ENCODE measurements at regions not wholly inside any gene's neighbourhood (a gene's known extent, or its start where the extent isn't known, plus 50 kb on each side); places are given as distances from the start of the nearest gene placed in this dataset.

DNA sequence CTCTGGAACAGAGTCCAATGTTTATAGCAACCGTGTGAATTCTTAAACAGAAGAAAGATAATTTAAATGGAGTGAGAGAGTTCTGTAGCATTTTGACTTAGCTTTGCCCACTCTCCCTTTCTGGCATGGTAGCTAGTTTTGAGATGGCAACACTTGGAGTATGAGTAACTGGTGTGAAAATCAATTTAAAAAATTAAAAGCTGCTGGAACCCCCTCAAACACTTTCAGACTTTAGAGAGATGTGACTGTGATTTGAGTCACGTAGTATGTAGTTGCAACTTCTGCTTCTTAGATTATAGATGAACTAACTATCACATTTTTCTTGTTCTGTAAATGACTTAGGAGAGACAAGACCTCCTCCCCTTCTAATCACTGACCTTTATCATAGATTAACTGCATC, 2309.5 kb upstream of the C9orf72 start (continued):
- TF ChIP-seq CTCF (IDR thresholded peaks at IDR 0.05; ENCODE audit: control extremely low read depth in 1 of 3, insufficient read depth in 1 of 3, low read depth in 1 of 3, low read length in 3 of 3), result no peak
- TF ChIP-seq, protein P1, sequence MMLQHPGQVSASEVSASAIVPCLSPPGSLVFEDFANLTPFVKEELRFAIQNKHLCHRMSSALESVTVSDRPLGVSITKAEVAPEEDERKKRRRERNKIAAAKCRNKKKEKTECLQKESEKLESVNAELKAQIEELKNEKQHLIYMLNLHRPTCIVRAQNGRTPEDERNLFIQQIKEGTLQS (IDR thresholded peaks at IDR 0.05; ENCODE audit: insufficient read depth, low read depth, low read length), result no peak
- no peak for TF ChIP-seq EP300 (IDR thresholded peaks at IDR 0.05; ENCODE audit: borderline replicate concordance in 1 of 2, low read depth in 2 of 2, low read length in 2 of 2)
- TF ChIP-seq ASH2L (IDR thresholded peaks at IDR 0.05; ENCODE audit: low read length), result no peak
